Right ventricle myocardium inferior (tissue), 1 donor: ENCODE measurements at regions not wholly inside any gene's neighbourhood (a gene's known extent, or its start where the extent isn't known, plus 50 kb on each side); places are given as distances from the start of the nearest gene placed in this dataset.

Source experiments
- ATAC-seq: fragments of 200-7000 bp; cut with Tn5 transposase; one replicate; pipeline ENCODE4 v1.9.1; 2020; ENCODE audit warnings: mild to moderate bottlenecking, moderate library complexity
- DNase-seq: peaks from one replicate; pipeline ENCODE4 v3.0.0; 2021; ENCODE audit errors: missing footprints
- intact Hi-C: fragments of 100-400 bp; cut with DNase I; formaldehyde crosslinking; loops from one replicate; pipeline ENCODE4 v1.11.0; 2022
- donor health status: DM: no; HTN: yes; CAD: no; lungs with severe emphysema.

DNA sequence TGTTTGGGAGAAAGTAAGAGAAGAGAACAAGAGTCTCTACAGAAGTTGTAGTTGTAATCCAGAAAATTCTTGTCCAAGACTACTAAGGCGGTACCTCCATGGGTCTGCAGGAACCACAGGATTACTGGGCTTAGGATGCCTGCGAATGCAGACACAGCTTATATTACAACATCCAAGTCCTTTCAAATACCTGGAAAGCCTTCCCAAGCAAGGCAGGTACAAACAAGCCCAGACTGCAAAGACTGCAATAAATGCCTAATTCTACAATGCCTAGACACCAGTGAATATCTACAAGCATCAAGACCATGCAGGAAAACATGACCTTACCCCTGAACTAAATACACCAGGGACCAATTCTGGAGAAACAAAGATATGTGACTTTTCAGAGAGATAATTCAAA, 178.2 kb downstream of the ARL4A start:
- no peak for DNase-seq
- ATAC-seq, result no peak
- intact Hi-C loops, result no loop called here

GRCh38 chr7:12866207-12866606, 178.8 kb downstream of the ARL4A start:
- no peak for ATAC-seq
- no peak for DNase-seq
- intact Hi-C loops, result no loop called here

DNA sequence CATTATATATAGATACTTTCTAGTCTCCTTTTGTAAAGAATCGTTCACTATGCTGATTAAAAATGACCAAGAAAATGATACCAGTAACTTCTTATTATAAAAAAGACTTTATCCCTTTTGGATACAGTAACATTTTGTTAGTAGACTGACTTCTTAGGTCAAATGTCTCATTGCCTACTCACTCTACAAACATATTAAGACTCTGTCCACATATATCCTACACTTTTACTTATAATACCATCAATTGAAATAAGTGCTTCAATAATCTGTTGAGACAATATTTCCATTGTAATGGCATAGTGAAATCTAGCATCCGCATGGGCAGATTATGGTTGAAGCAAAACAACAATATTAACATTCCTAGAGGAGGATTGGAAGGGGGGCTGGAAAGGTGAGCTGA, 180.6 kb downstream of the ARL4A start:
- DNase-seq (no peak), ATAC-seq (no peak)

DNA sequence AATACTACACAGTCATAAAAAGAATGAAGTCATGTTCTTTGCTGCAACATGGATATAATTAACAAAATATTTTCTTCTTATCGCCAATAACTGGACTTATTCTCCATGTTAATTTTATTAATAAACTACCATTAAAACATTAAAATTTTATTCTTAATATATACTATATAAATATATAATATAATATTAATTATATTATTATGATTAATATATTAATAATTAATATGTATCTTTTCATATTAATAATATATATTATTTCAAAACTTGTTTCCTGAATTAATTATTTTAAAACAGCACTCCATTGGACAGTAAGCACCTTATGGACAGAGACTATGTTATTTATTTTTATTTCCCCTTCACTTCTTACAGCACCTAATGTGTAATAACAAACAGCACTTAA, 182.8 kb downstream of the ARL4A start:
- DNase-seq (no peak), ATAC-seq (no peak)
- intact Hi-C loops, result no loop called here

More for the DNA sequence above, 180.6 kb downstream of the ARL4A start:
- intact Hi-C loops, result no loop called here

DNA sequence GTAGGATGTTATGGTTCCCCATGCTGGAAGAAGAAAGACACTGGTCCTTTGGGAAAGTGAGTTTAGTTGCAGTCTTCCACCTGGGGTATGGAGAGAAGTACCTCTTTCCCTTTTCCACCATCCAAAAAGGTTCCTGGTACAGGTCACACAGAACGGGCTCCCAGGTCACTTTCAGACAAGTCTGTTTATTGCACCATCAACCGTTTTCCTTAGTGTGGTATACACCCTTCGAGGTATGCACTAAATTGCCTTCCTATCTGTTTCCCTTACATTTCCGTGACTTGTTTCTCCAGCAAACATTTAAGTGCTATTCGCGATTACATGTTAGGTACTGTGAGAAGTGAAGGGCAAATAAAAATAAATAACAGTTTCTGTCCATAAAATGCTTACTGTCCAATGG, 185.1 kb downstream of the ARL4A start:
- intact Hi-C loops, result no loop called here
- no peak for ATAC-seq

DNA sequence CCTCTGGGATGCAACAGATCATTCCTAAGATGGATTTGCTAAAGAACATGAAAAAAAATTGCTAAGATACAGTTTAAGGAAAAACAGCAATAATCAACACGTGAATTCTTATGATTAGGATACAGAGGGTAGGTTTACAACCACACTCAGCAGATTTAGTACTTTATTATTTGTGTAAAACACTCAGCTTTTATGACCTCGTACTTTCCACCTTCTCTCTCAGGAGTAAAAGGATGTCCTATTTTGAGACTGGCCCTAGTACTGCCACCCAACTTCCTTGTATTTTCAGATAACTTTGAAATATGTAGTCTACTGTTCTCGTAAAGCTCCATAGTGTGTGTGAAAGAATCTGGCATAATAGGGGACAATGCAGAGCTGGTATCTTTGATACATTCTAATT, 186.1 kb downstream of the ARL4A start:
- DNase-seq, result no peak
- intact Hi-C loops, result no loop called here
- no peak for ATAC-seq

More for the DNA sequence above, 185.1 kb downstream of the ARL4A start:
- DNase-seq, result no peak

DNA sequence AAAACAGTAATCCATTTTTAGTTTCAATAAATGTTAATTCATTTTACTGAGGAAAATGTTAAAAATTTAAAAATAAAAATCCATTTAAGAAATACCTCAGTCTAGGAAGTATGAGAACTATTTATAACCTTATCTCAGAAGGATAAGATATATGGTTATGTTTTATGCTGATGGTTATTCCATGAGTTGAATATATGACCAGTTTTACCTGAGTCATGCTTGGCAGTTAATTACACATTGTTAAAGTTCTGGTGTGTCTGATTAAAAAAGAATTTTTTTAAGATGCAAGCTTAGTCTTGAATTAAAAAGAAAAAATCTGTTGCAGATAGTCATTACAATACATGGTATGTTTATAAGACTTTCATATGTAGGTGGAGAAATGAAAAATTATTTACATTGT, 191.7 kb downstream of the ARL4A start:
- ATAC-seq, result no peak
- intact Hi-C loops, result no loop called here
- no peak for DNase-seq

- no peak for ATAC-seq
- DNase-seq, result no peak
- intact Hi-C loops, result no loop called here
Measured at GRCh38 chr7:12881712-12882111, 194.3 kb downstream of the ARL4A start.

GRCh38 chr7:12882710-12883109, 195.3 kb downstream of the ARL4A start:
- ATAC-seq (no peak), DNase-seq (no peak)
- intact Hi-C loops, result no loop called here

GRCh38 chr7:12884033-12884432, 196.6 kb downstream of the ARL4A start:
- ATAC-seq, result no peak
- intact Hi-C loops, result no loop called here
- no peak for DNase-seq

DNA sequence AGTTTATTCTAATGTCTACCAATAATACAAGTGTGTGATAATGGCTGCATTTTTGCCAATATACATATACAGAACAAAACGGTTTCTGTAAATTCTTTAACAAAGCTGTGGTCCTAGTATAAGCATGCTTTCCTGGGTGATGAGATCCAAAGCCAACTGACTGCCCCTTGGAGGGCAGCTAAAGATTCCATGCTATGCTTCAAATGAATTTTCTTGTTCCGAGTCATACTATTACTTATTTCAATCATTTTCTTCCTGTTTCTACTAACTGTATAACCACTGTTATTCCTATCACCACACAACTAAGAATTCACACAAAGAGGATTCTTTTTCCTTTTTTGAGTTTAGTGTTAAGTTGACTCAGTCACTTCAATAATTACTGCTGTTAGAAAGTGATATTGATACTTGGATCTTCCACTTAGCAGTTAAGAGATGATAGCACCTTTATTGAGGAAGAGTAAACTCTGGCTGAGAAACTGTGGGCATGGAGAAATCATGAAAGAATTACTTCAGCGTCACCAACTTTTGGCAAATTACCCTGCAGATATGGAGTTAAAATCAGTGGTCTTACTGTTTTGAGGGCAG, 197.5 kb downstream of the ARL4A start:
- ATAC-seq (no peak), DNase-seq (no peak)
- intact Hi-C loops, result no loop called here

- ATAC-seq (no peak), DNase-seq (no peak)
- intact Hi-C loops, result no loop called here
Measured at GRCh38 chr7:12888717-12889116, 201.3 kb downstream of the ARL4A start.

DNA sequence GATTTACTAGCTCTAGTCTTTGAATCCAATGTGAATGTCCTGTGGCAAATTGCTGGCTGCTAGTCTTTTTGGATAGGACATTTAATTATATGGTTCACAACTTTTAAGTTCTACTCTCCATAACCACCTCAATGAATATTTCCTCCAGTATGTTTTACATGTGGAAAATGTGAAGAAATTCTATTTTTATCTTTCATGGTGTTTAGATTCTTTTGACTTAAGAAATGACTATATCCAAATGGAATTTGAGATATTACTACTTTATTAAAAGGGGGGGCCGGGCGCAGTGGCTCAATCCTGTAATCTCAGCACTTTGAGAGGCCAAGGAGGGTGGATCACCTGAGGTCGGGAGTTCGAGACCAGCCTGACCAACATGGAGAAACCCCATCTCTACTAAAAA, 202.0 kb downstream of the ARL4A start:
- DNase-seq (no peak), ATAC-seq (no peak)
- intact Hi-C loops, result no loop called here

DNA sequence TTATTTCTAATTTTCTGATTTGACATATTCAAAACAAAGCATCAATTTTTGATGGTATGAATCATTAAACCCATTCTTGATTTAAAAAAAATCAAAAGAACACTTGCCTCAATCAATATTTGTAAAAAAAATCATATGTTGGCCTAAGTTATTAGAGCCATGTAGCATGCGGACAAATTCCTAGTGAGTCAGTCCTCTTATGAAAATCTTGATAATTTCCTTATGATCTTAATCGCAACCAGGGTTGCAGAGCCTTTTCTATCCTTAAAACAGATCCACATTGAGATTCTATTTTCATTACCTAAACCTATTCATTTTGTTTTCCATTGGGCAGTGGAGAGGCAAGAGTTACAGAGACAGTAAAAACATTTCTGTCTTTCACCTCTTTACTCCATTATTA, 203.2 kb downstream of the ARL4A start:
- DNase-seq, result no peak
- no peak for ATAC-seq

DNA sequence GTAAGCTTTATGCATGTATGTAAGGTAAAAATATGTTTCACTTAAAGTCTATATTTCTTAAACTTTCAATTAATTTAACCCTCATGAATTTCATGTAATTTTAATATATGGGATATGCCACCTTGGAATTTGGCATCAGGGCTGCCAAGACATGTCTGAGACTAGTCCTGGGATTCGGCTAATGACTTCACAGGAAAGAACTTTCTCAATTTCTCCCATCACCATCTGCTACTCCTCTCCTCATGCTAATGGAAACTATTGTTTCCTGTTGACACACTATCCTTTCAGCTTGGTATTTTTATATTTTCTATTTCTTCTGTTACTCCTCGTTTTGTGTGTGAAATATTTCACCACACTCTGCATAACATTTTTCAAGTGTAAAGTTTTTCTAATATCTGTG, 205.9 kb downstream of the ARL4A start:
- intact Hi-C loops, result no loop called here
- no peak for DNase-seq
- ATAC-seq, result no peak

More for the DNA sequence above, 203.2 kb downstream of the ARL4A start:
- intact Hi-C loops, result no loop called here

- DNase-seq, result no peak
- intact Hi-C loops, result no loop called here
- ATAC-seq, result no peak
Measured at GRCh38 chr7:12895296-12895695, 207.9 kb downstream of the ARL4A start.

DNA sequence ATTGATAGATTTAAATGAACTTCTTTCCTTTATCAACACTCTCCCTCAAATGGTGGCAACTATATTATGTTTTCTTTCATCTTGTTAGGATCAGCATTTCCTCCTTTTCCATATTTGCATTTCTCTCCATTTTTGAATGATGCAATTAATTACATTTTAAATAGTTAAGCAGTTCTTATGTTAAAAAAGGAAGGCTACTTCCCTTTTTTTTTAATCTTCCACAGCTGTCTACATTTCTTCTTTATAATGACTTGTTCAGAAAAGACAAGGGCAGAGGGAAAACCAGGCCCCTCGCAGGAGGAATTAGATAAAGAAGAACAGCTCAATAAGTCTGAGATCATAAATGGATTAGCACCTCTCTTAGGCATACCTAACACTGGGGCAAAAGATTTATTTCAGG, 208.9 kb downstream of the ARL4A start:
- ATAC-seq (no peak), DNase-seq (no peak)
- intact Hi-C loops, result no loop called here

GRCh38 chr7:12898004-12898403, 210.6 kb downstream of the ARL4A start:
- intact Hi-C loops, result no loop called here
- DNase-seq (no peak), ATAC-seq (no peak)

GRCh38 chr7:12898620-12899019, 211.2 kb downstream of the ARL4A start:
- DNase-seq (no peak), ATAC-seq (no peak)
- intact Hi-C loops, result no loop called here

GRCh38 chr7:12905671-12906070, 218.2 kb downstream of the ARL4A start:
- ATAC-seq (no peak), DNase-seq (no peak)
- intact Hi-C loops, result no loop called here

GRCh38 chr7:12907774-12908173, 220.3 kb downstream of the ARL4A start:
- intact Hi-C loops, result no loop called here
- DNase-seq (no peak), ATAC-seq (no peak)

DNA sequence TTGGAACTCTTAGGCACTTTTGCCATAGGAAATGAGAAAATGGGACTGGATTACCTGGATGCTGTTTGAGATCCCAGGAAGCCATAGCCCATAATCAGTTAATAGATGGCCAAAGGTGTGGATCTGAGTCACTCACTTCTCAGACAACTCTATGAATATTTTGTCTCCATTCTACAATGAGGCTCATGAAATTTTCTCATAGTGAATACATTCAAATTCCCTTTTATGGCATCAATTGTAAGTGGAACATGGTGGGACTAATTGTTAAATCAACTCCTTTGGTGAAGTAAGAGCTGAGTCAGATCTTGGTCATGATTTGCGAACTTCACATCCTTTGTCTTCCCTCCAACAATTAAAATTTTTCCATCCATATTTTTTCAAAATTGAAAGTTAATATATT, 222.1 kb downstream of the ARL4A start:
- no peak for ATAC-seq
- intact Hi-C loops, result no loop called here
- DNase-seq, result no peak
